GM12873 (cell line): ENCODE measurements at regions not wholly inside any gene's neighbourhood (a gene's known extent, or its start where the extent isn't known, plus 50 kb on each side); places are given as distances from the start of the nearest gene placed in this dataset.

Experiments
- TF ChIP-seq, protein P1 (sequence below): IDR thresholded peaks from 2 replicates; pipeline ENCODE4 v1.5.1; 2012; ENCODE audit warnings: low read depth, mild to moderate bottlenecking, moderate library complexity, low read length, control low read depth; ENCODE audit not compliant: insufficient read depth; ENCODE audit errors: missing control alignments

DNA sequence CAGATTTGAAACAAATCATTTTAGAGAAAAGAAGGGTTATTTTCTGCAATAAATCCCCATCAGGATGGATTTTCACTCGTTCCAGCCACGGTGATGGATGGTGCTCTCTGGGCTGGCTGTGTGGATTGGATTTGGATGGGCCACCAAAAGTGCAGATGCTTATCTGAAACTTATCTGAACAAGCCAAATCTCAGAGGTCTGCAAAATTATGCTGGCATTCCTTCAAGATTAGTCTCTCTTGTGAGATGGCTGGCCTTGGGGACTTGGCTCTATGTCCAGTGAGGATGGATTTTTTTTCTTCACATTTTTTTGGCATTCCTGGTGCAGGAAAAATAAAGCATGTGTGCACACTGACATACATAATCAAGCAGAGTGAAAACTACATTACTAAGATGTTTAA is 341.9 kb downstream of the GXYLT1 start:
- TF ChIP-seq, protein P1, sequence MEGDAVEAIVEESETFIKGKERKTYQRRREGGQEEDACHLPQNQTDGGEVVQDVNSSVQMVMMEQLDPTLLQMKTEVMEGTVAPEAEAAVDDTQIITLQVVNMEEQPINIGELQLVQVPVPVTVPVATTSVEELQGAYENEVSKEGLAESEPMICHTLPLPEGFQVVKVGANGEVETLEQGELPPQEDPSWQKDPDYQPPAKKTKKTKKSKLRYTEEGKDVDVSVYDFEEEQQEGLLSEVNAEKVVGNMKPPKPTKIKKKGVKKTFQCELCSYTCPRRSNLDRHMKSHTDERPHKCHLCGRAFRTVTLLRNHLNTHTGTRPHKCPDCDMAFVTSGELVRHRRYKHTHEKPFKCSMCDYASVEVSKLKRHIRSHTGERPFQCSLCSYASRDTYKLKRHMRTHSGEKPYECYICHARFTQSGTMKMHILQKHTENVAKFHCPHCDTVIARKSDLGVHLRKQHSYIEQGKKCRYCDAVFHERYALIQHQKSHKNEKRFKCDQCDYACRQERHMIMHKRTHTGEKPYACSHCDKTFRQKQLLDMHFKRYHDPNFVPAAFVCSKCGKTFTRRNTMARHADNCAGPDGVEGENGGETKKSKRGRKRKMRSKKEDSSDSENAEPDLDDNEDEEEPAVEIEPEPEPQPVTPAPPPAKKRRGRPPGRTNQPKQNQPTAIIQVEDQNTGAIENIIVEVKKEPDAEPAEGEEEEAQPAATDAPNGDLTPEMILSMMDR = no peak

DNA sequence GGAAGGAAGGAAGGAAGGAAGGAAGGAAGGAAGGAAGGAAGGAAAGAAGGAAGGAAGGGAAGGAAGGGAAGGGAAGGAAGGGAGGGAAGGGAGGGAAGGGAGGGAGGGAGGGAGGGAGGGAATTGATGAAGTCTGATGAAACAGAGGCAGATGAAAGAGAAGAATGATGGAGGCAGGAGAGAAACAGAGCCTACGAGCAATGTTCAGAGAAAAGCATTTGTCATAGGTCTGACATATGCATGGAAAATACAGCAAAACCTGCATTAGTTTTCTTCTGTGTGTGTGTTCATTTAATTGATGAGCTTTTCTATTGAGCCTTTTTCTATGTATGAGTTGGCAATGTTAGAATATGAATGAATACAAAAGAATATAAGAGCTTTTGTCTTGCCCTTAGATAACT is 343.4 kb downstream of the GXYLT1 start:
- TF ChIP-seq, protein P1 = no peak

DNA sequence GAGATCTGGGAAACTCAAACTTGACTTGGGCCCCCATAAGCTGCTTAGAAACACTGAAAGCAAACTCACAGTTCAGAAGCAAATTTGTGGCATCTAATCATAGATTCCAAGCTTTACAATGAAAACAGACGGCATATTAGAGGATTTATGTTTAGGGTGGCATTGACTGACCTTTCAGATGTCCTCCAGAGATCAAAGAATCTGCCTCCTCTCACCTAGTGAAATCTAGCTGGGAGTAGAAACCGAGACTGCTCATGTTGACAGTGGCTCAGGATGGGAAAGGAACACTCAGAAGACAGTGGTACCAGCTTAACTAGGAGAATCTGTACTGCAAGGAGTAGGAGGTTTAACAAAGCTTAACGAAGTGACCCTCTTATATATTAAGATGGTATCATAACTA is 345.0 kb downstream of the GXYLT1 start:
- TF ChIP-seq, protein P1 = no peak

DNA sequence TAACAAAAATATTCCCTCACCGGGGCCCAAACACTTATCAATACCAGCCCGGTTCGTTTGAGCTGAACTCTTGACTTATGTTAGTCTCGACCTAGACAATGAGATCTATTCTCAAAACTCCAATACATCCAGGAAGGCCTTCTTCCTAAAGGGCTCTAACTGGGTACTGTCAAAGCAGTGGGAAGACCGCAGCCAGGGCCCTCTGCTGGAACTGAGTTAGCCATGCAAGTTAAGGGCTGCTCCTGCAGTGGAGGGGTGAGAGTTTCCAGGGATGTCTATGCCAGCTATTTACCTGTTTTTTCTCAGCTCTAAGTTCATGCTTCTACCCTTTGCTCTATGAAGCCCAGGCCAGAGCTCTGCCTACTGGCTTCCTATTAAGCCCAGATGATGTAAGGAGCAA is 348.8 kb downstream of the GXYLT1 start:
- TF ChIP-seq, protein P1 = no peak

DNA sequence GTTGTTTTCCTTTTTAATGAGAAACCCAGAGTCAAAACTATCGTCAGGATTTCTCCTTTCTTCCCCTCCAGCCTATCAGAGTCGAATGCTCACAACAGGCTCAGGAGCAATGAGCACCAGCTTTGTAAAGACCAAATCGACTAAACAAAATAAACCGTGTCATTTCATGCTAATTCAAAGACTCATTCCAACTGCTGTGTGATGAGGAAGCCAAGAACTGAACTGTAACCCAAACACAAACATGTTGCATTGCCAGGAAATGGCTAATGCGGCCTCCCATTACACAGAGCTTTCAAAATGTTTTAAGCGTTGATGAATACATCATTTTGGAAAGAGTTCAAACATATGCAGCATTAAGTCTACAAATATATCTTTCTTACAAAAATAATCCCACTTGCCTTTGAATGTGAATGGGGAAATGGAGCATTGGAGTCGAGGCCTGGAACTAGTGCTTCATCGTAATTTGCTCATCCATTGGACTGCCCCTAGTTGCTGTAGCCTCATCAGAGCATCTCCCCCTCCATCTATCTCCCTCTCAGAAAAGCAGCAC is 349.5 kb downstream of the GXYLT1 start:
- TF ChIP-seq, protein P1 = no peak

DNA sequence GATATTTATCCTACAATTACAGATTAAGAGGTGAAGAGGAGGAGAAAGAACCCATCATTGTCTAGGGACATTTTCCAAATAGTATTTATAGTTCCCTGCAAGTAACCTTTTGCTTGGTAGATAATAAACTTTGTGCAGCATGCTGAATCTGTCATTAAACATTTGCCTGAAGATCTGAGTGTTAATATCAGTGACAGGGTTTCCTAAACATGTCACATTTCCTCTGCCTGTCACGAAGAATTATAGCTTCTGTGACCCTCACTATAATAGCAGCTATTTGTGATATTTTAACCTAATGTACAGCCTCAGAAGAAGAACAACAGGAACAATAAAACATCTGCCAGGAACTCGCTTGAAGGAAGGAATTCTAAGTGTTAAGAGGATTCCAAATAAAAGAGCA is 350.3 kb downstream of the GXYLT1 start:
- TF ChIP-seq, protein P1 = no peak

DNA sequence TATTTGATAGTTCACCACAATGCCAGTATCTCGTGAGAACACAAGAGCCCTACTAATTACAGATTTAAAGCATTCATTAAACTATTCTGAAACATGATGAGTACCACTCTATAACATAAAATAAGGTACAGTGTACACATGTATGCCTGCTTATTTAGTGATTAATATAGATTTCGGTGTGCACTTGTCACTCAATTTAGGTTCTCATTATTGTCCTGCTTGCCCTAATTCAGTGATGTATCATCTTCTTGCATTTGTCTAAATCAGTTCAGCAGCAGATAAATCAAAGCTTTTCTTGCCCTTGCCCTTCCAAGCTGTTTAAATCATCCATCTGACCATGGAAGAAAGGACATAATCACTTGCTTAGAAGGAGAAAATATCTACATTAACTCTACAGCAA is 359.7 kb downstream of the GXYLT1 start:
- TF ChIP-seq, protein P1 = no peak
